K562 (cell line): ENCODE measurements at regions not wholly inside any gene's neighbourhood (a gene's known extent, or its start where the extent isn't known, plus 50 kb on each side); places are given as distances from the start of the nearest gene placed in this dataset.

Source experiments
- CCAR2 ChIP-seq: fragments of 200-400 bp; formaldehyde crosslinking; IDR thresholded peaks from 2 replicates; pipeline ENCODE4 v1.6.1; 2017; ENCODE audit warnings: mild to moderate bottlenecking, low read depth, low read length
- EP400 ChIP-seq: fragments of 450-650 bp; IDR thresholded peaks from 2 replicates; pipeline ENCODE4 v1.6.1; 2017; ENCODE audit warnings: antibody characterized with exemption, mild to moderate bottlenecking, moderate library complexity
- ESRRB ChIP-seq: fragments of 250-450 bp; sonication (Bioruptor Pico); IDR thresholded peaks from 2 replicates; pipeline ENCODE4 v1.5.0; 2020; ENCODE audit warnings: mild to moderate bottlenecking, moderate library complexity, borderline replicate concordance
- KAT8 ChIP-seq: fragments of 450-650 bp; IDR thresholded peaks from 2 replicates; pipeline ENCODE4 v1.6.1; 2016; ENCODE audit warnings: low read depth, mild to moderate bottlenecking
- LCOR ChIP-seq: sonication (generic); formaldehyde crosslinking; IDR thresholded peaks from 2 replicates; pipeline ENCODE4 v1.8.0; 2022; ENCODE audit warnings: mild to moderate bottlenecking, missing genetic modification reagents
- PBX2 ChIP-seq, 2 experiments: IDR thresholded peaks in 1 of 2; conservative IDR thresholded peaks in 1 of 2; 2 replicates each; pipeline ENCODE4 v1.6.1; 2016; ENCODE audit warnings: low read depth in 2 of 2, mild to moderate bottlenecking in 1 of 2, missing compliant biosample characterization in 1 of 2, missing genetic modification characterization in 1 of 2, moderate library complexity in 1 of 2
- SPI1 ChIP-seq: IDR thresholded peaks from 2 replicates; pipeline ENCODE4 v1.6.1; 2011; ENCODE audit warnings: low read depth, low read length, control low read depth, borderline replicate concordance
- ZNF518B ChIP-seq: fragments of 250-450 bp; sonication (Bioruptor Pico); IDR thresholded peaks from 2 replicates; pipeline ENCODE4 v1.5.0; 2021; ENCODE audit warnings: mild to moderate bottlenecking, moderate library complexity
- TF ChIP-seq, protein P1 (sequence below): IDR thresholded peaks from 2 replicates; pipeline ENCODE4 v1.6.1; 2011; ENCODE audit warnings: borderline replicate concordance, low read depth, mild to moderate bottlenecking, moderate library complexity, low read length; ENCODE audit not compliant: insufficient read depth, poor library complexity, severe bottlenecking

DNA sequence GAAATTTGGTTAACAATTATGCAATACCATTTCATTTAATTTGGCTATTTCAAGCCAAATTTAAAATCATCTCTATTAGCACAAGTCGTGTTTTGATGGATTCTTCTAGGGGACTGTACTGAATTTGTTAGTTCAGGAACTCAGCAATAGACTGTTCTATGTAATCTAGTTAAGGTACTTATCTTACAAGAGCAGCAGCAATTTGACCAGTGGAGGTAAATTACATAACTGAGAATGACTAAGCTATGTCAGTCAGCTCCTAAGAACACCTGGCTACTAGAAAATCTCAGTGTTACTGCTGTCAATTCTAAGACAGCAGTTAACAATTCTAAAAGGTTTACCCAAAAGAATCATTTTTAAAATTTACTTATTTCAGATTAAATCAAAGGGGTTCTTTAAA lies 513.9 kb upstream of the ZWINT start (continued):
- TF ChIP-seq EP400 (no peak), KAT8 (no peak), LCOR (no peak), SPI1 (no peak), CCAR2 (no peak), ZNF518B (CRISPR knock-in tag) (no peak), PBX2 (CRISPR knock-in tag; IDR thresholded peaks at IDR 0.05; ENCODE audit: low read depth) (no peak), PBX2 (tag; conservative IDR thresholded peaks at IDR 0.05; ENCODE audit: low read depth) (no peak), ESRRB (CRISPR knock-in tag) (no peak)
- TF ChIP-seq, protein P1, sequence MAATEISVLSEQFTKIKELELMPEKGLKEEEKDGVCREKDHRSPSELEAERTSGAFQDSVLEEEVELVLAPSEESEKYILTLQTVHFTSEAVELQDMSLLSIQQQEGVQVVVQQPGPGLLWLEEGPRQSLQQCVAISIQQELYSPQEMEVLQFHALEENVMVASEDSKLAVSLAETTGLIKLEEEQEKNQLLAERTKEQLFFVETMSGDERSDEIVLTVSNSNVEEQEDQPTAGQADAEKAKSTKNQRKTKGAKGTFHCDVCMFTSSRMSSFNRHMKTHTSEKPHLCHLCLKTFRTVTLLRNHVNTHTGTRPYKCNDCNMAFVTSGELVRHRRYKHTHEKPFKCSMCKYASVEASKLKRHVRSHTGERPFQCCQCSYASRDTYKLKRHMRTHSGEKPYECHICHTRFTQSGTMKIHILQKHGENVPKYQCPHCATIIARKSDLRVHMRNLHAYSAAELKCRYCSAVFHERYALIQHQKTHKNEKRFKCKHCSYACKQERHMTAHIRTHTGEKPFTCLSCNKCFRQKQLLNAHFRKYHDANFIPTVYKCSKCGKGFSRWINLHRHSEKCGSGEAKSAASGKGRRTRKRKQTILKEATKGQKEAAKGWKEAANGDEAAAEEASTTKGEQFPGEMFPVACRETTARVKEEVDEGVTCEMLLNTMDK = no peak
- TF ChIP-seq, all 486 proteins: peak for 0
